HG03196 (cell line): ENCODE measurements at regions not wholly inside any gene's neighbourhood (a gene's known extent, or its start where the extent isn't known, plus 50 kb on each side); places are given as distances from the start of the nearest gene placed in this dataset.

Experiments used
- ATAC-seq: cut with Tn5 transposase; IDR thresholded peaks from one replicate; pipeline ENCODE4 v1.9.1; 2021; ENCODE audit not compliant: unreplicated experiment

GRCh38 chr13:103188713-103189326 is 122.6 kb upstream of the SLC10A2 start:
- no peak for ATAC-seq

DNA sequence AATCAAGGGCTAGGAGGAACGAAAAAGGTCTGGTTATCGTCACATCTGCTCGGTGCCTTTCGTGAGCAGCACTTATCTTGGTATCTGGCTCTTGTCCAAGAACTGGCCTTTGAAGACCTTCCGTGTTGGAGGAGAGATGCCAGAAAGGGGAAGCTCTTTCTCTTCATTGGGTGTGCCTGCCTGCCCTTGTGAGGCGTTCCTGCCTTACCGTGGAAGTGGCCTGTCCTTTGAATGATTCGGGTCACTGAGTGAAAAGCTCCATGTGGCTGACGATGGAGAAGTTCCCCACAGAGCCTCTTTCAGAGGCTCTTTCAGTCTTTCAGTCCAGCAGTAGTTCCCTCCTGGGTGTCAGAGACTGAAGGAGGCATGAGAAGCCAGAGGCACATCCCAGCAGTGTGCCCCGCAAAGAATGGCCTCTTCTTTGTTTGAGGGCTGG is 121.5 kb upstream of the SLC10A2 start:
- no peak for ATAC-seq

GRCh38 chr13:103184413-103184812 is 118.2 kb upstream of the SLC10A2 start:
- ATAC-seq = no peak

DNA sequence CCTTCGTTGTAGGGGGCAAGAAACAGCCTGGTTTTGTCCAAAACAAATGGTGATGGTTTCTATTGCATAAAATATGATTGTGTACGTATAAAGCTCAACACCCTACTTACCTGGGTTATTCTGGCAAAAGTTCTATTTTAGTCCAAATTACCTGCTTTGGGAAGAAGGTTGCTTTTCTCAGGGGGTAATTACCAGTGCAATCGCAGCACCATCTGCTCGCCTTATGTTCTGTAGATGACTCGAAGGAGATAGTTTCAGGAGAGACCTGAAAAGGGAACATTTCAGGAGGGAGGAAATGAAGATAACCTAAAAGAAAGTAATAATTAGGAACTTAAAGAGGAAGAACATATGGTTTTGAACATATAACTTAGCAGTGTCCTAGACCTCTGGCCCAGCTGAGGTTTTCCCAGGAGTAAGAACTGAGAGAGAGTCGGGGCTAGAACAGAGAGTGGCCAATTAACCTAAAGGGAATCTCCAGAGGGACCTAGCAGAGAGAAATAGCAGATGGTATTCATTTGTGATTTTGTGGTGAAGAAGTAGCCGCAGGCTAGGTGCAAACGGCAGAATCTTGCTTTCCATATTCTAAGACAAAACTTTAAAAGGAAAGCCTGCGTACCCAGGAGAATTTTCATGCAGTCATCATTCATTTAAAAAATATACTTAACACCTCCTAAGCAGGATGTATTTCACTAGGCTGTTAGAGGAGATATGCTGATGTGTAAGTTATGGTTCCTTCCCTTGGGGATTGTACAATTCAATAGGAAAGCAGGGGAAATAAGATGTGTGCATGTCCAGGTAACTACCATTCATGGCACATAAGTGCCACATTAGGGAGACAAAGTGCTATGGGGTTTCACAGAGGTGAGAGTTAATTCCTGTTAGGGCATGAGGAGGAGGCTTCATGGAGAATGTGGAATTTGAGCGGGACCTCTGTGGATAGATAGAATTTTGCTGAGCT is 113.0 kb upstream of the SLC10A2 start:
- ATAC-seq = no peak

DNA sequence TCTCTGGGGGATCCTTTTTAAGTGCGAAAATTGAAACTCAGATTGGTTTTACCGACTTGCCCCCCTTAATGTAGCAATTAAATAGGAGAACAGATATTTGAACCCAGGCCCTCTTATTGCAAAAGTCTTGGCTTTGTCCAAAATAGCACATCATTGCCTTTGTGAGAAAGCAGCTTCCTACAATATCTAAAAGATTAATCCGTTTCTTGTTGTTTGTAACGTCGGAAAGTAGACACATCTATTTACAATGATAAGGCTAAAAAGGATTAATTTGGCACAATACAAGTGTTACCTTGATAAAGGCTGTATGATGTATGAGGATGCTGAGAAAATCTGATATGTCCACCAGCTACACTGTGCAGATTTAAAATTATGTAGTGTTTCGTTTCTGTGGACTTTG is 108.7 kb upstream of the SLC10A2 start:
- ATAC-seq = no peak

DNA sequence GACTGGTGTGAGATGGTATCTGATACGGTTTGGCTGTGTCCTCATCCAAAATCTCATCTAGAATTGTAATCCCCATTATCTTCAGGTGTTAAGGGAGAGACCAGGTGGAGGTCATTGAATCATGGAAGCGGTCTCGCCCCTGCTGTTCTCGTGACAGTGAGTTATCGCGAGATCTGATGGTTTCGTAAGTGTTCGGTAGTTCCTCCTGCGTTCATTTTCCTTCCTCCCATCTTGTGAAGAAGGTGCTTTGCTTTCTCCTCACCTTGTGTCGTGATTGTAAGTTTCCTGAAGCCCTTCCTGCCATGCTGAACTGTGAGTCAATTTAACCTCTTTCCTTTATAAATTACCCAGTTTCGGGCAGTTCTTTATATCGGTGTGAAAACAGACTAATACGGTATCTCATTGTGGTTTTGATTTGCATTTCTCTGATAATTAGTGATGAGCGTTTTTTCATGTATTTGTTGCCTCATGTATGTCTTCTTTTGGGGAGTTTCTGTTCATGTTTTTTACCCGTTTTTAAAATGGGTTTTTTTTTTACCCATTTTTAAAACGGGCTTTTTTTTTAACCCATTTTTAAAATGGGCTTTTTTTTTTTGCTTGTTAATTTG is 102.8 kb upstream of the SLC10A2 start:
- no peak for ATAC-seq

GRCh38 chr13:103164251-103164650 is 98.0 kb upstream of the SLC10A2 start:
- no peak for ATAC-seq

DNA sequence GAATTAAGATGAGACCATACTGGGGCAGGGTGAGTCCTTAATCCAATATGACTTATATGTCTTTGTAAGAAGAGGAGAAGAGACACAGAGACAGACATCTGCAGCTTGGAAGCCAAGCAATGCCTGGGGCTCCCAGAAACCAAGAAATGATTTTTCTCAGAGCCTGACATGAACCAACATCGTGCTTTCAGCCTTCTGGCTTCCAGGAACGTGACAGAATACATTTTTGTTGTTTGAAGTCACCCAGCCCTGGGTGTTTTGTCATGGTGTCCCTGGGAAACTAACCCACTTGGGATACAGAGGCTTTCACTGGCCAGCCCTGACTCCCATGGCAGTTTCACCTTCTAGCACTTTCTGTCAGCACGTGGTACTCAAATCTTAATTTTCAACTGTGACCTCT is 95.3 kb upstream of the SLC10A2 start:
- no peak for ATAC-seq

DNA sequence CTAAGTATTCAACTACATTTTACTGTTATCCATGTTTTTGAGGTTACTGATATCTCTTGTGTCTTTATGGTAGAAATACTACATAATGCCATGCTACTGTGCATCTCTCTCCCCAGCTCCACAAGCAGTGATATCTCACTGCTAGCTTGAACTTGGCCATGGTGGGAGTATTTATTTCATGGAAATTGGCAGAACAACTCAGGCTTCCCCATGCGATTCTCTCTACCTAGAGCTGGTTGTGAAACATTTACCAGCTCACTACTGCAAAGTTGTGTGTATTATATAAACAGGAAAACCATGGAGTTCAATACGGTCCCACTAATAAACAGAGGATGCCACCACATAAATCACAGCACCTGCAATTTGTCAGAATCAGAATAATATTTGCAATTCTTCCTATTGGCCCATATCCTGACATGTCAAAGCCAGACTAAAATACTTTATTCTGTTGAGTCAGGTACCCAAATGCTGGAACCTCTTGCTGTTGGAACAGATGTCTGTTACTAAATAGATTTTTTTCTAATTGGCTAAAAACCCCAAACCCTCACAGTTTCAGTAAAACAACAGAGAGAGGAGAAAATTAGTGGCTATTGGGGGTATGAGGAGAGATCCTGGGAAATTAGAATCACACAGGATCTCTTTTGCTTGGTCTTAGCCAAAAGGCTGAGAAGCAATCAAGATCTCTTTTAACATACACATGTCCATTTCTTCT is 91.4 kb upstream of the SLC10A2 start:
- ATAC-seq = no peak

- no peak for ATAC-seq
Observed at GRCh38 chr13:103157016-103157415, 90.8 kb upstream of the SLC10A2 start.

GRCh38 chr13:103156346-103156998 is 90.3 kb upstream of the SLC10A2 start:
- no peak for ATAC-seq

- ATAC-seq = no peak
Observed at GRCh38 chr13:103153466-103153865, 87.2 kb upstream of the SLC10A2 start.

- ATAC-seq = no peak
Observed at GRCh38 chr13:103147961-103148360, 81.7 kb upstream of the SLC10A2 start.

DNA sequence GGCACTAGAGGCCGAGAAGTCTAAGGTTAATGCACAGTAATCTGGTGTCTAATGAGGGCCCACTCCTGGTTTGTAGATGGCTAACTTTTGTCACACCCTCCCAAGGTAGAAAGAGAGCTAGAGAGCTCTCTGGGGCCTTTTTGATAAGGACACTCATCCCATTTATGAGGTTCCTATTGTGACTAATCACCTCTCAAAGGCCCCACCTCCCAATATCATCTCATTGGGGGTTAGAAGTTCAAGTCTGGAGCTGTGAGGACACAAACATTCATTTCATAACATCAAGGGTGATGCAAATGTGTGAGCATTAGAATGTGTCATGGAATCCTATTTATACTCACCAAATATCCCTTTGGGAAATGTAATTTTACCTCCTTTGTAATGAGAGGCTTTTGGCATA is 79.2 kb upstream of the SLC10A2 start:
- ATAC-seq = no peak

- no peak for ATAC-seq
Observed at GRCh38 chr13:103143432-103143831, 77.2 kb upstream of the SLC10A2 start.

DNA sequence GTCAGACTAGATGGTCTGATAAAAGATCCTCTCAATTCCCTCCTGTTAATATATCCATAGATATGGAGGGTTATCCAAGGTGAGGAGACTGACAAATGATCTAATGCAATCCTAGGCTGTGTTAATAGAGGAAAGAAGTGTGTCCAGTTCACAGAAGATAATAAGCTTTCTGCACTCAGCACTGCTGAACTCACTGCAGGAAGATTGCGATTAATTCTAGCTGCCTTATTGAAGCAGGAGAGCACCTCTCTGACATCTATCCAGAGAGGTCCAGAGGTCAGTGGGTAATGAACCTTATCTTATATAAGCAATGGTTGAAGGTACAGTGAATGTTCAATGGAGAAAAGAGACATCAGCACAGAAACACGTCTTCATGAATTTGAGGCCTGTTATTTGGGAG is 75.9 kb upstream of the SLC10A2 start:
- ATAC-seq = no peak

DNA sequence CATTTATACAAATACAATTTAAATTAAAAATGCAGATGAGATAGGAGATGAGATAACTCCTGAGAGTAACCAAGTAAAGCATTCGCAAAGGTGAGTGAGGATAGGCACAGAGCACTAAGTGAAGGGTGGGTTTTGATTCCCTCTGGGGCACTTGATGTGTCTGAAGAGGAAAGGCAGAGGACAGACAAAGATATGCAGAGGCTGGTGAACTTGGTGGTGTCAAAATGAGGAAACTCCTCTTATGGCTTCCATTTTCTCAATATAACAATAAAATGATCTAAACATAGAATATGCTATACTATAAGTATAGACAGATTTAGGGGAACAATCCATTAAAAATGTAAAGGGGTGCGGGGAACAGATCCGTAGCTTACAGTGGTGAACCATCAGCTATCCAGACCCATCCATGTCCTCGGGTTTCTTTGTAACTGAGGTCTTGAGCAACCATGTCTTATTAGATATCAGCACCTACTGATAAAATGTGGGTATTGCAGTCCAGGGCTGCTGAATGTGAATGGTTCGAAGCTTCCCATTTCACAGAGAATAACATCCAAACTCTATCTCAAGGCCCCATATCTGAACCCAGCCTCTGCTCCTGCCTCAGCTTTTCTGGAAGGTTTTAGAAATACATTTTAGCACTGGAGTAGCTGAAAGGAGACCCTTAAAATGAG is 73.9 kb upstream of the SLC10A2 start:
- ATAC-seq = peak; percentile 90

DNA sequence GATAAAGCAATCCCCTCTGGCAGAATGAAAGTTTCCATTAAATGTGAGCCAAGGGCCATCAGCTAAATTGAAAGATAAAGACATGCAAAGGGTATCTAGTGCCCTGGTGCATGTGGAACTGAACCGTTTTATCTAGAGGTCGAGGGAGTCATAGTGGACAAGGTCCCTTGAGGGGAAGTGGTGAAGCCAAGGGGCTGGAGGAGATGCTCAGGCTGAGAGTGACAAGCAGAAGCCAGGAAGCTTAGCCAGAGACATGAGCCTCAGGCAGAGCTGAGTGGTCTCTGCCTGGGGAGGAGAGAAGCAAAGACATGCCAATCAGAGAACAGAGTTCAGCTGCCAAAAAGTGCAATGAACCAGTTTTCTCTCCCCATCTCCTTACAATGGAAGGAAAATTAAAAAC is 68.1 kb upstream of the SLC10A2 start:
- ATAC-seq = peak; percentile 40

- ATAC-seq = no peak
Observed at GRCh38 chr13:103133556-103133955, 67.3 kb upstream of the SLC10A2 start.

- peak; percentile 89 for ATAC-seq
Observed at GRCh38 chr13:103130681-103131210, 64.5 kb upstream of the SLC10A2 start.
